GM10266 (cell line): ENCODE measurements at regions not wholly inside any gene's neighbourhood (a gene's known extent, or its start where the extent isn't known, plus 50 kb on each side); places are given as distances from the start of the nearest gene placed in this dataset.

ENCODE experiments used
- DNase-seq: peaks from one replicate; pipeline ENCODE4 v3.0.0; 2012; ENCODE audit errors: extremely low spot score
- CTCF ChIP-seq: IDR thresholded peaks from 2 replicates; pipeline ENCODE4 v1.5.1; 2012; ENCODE audit warnings: mild to moderate bottlenecking, low read depth; ENCODE audit not compliant: control insufficient read depth, insufficient read depth; ENCODE audit errors: missing control alignments

DNA sequence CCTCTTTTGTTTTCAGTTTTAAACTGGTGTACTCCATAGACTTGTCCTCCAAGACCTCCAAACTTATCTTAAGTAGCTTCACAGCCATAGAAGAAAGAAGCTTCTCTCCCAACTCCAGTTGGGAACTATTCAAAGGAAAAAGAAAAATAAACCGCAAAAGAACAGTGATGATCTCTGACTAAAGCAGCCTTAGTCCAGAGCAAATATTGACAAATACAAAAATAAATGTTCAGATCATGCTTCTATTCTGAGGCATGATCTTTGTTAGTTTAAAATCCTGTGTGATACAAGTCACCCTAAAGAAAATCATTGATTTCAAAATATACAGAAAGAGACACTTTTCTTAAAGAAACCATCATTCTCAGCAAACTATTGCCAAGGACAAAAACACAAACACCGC, 373.0 kb upstream of the SMIM30 start:
- no peak for DNase-seq
- no peak for TF ChIP-seq CTCF

DNA sequence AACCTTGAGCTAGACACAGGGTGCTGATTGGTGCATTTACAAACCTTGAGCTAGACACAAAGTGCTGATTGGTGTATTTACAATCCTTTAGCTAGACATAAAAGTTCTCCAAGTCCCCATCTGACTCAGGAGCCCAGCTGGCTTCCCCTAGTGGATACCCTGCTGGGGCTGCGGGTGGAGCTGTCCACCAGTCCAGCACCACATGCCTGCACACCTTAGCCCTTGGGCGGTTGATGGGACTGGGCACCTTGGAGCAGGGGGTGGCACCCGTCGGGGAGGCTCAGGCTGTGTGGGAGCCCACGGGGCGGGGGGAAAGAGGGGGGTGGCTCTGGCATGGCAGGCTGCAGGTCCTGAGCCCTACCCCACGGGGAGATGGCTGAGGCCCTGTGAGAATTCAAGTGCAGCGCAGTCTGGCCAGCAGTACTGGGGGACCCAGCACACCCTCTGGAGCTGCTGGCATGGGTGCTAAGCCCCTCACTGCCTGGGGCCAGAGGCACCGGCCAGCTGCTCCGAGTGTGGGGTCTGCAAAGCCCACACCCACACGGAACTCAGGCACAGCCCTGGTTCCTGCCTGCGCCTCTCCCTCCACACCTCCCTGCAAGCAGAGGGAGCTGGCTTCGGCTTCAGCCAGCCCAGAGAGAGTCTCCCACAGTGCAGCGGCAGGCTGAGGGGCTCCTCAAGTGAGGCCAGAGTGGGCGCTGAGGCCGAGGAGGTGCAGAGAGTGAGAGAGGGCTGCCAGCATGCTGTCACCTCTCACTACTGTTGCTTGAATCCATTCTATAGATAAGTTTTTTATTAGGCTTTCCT, 369.8 kb upstream of the SMIM30 start:
- no peak for TF ChIP-seq CTCF
- DNase-seq: no peak

GRCh38 chr7:113486548-113486947, 368.2 kb upstream of the SMIM30 start:
- TF ChIP-seq CTCF: no peak
- no peak for DNase-seq

GRCh38 chr7:113483657-113484056, 365.3 kb upstream of the SMIM30 start:
- no peak for DNase-seq
- TF ChIP-seq CTCF: no peak

GRCh38 chr7:113480537-113480936, 362.2 kb upstream of the SMIM30 start:
- TF ChIP-seq CTCF: no peak
- no peak for DNase-seq

- DNase-seq: no peak
- no peak for TF ChIP-seq CTCF
Observed at GRCh38 chr7:113464096-113464855, 345.9 kb upstream of the SMIM30 start.

DNA sequence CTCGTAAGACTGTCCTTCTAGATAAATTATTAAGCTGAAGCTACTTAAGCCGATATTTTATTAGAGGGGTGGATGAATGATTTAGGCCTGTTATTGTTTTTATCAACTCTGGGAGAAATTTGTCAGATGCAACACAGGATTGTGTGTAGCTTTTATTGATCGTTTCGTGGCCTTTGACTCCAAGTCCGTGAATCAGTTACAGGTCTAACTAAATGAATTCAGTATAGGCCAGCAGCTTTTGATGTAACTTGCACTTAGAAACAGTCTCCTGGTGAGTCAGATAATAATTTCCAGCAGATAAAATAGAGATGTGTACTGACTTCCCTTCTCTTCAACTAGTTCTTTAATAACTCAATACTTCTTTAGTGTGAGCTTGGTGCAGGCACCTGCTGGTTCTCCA, 341.7 kb upstream of the SMIM30 start:
- DNase-seq: no peak
- no peak for TF ChIP-seq CTCF
